ENCODE measurements at regions not wholly inside any gene's neighbourhood (a gene's known extent, or its start where the extent isn't known, plus 50 kb on each side); places are given as distances from the start of the nearest gene placed in this dataset.

- no peaks in the 10 kb centered on the region for H3K9me3 Mint-ChIP-seq (ENCODE audit: unreplicated experiment)
- no peak for FAIRE-seq
- Histone ChIP-seq H3K4me2 (ENCODE audit: low read length) (no peak overlapping the region), H3K9me3 (ENCODE audit: insufficient read depth, low read depth, low read length) (no peaks in the 10 kb centered on the region), H2AFZ (ENCODE audit: low read depth, low read length) (no peak overlapping the region), H4K20me1 (ENCODE audit: insufficient read depth, low read length) (no peaks in the 10 kb centered on the region), H3K36me3 (ENCODE audit: insufficient read depth, low read length) (no peaks in the 10 kb centered on the region), H3K27me3 (ENCODE audit: insufficient read depth, low read length) (no peaks in the 10 kb centered on the region), H3K79me2 (ENCODE audit: insufficient read depth, low read length) (no peaks in the 10 kb centered on the region), H3K4me1 (ENCODE audit: insufficient read depth, low read length) (no peaks in the 10 kb centered on the region), H3K4me3 (ENCODE audit: insufficient read depth, low read depth, low read length) (no peak overlapping the region), H3K27ac (ENCODE audit: low read depth, low read length) (no peak overlapping the region), H3K9ac (ENCODE audit: low read length) (no peak overlapping the region)
- TF ChIP-seq CTCF (IDR thresholded peaks at IDR 0.05; ENCODE audit: insufficient read depth, low read depth, low read length), result no peak
- no peak for TF ChIP-seq EZH2 (IDR thresholded peaks at IDR 0.05; ENCODE audit: insufficient read depth, low read length)
- H3K4me3 Mint-ChIP-seq (ENCODE audit: unreplicated experiment), result no peak overlapping the region
- no peak for DNase-seq (ENCODE audit: low read depth)
- H3K4me1 Mint-ChIP-seq (ENCODE audit: low read depth, unreplicated experiment), result no peaks in the 10 kb centered on the region
- no peak overlapping the region for H3K27ac Mint-ChIP-seq (ENCODE audit: unreplicated experiment)
- H3K36me3 Mint-ChIP-seq (ENCODE audit: low read depth, unreplicated experiment), result no peaks in the 10 kb centered on the region
- H3K27me3 Mint-ChIP-seq (ENCODE audit: low read depth, unreplicated experiment), result no peaks in the 10 kb centered on the region
Observed at GRCh38 chr4:124499261-124499660, 213.3 kb downstream of the ANKRD50 start.

- Histone ChIP-seq H2AFZ (ENCODE audit: low read depth, low read length) (no peak overlapping the region), H3K9me3 (ENCODE audit: insufficient read depth, low read depth, low read length) (no peaks in the 10 kb centered on the region), H4K20me1 (ENCODE audit: insufficient read depth, low read length) (no peaks in the 10 kb centered on the region), H3K4me3 (ENCODE audit: insufficient read depth, low read depth, low read length) (no peak overlapping the region), H3K27ac (ENCODE audit: low read depth, low read length) (no peak overlapping the region), H3K9ac (ENCODE audit: low read length) (no peak overlapping the region), H3K4me1 (ENCODE audit: insufficient read depth, low read length) (no peaks in the 10 kb centered on the region), H3K4me2 (ENCODE audit: low read length) (no peak overlapping the region), H3K27me3 (ENCODE audit: insufficient read depth, low read length) (no peaks in the 10 kb centered on the region), H3K79me2 (ENCODE audit: insufficient read depth, low read length) (no peaks in the 10 kb centered on the region), H3K36me3 (ENCODE audit: insufficient read depth, low read length) (no peaks in the 10 kb centered on the region)
- no peak overlapping the region for H3K27ac Mint-ChIP-seq (ENCODE audit: unreplicated experiment)
- no peak for DNase-seq (ENCODE audit: low read depth)
- no peak for FAIRE-seq
- no peak overlapping the region for H3K4me3 Mint-ChIP-seq (ENCODE audit: unreplicated experiment)
- no peak for TF ChIP-seq CTCF (IDR thresholded peaks at IDR 0.05; ENCODE audit: insufficient read depth, low read depth, low read length)
- TF ChIP-seq EZH2 (IDR thresholded peaks at IDR 0.05; ENCODE audit: insufficient read depth, low read length), result no peak
- no peaks in the 10 kb centered on the region for H3K9me3 Mint-ChIP-seq (ENCODE audit: unreplicated experiment)
- H3K36me3 Mint-ChIP-seq (ENCODE audit: low read depth, unreplicated experiment), result no peaks in the 10 kb centered on the region
- H3K4me1 Mint-ChIP-seq (ENCODE audit: low read depth, unreplicated experiment), result peaks cover 1% of the 10 kb centered on the region
- H3K27me3 Mint-ChIP-seq (ENCODE audit: low read depth, unreplicated experiment), result no peaks in the 10 kb centered on the region
Observed at GRCh38 chr4:124501576-124501975, 211.0 kb downstream of the ANKRD50 start.

- Mint-ChIP-seq H3K9me3 (ENCODE audit: unreplicated experiment) (no peaks in the 10 kb centered on the region), H3K36me3 (ENCODE audit: low read depth, unreplicated experiment) (no peaks in the 10 kb centered on the region), H3K4me3 (ENCODE audit: unreplicated experiment) (no peak overlapping the region), H3K27ac (ENCODE audit: unreplicated experiment) (no peak overlapping the region), H3K4me1 (ENCODE audit: low read depth, unreplicated experiment) (peaks cover 1% of the 10 kb centered on the region), H3K27me3 (ENCODE audit: low read depth, unreplicated experiment) (no peaks in the 10 kb centered on the region)
- Histone ChIP-seq H4K20me1 (ENCODE audit: insufficient read depth, low read length) (no peaks in the 10 kb centered on the region), H3K4me2 (ENCODE audit: low read length) (no peak overlapping the region), H3K79me2 (ENCODE audit: insufficient read depth, low read length) (no peaks in the 10 kb centered on the region), H3K27me3 (ENCODE audit: insufficient read depth, low read length) (no peaks in the 10 kb centered on the region), H3K4me1 (ENCODE audit: insufficient read depth, low read length) (no peaks in the 10 kb centered on the region), H3K9ac (ENCODE audit: low read length) (no peak overlapping the region), H3K27ac (ENCODE audit: low read depth, low read length) (no peak overlapping the region), H3K36me3 (ENCODE audit: insufficient read depth, low read length) (no peaks in the 10 kb centered on the region), H2AFZ (ENCODE audit: low read depth, low read length) (no peak overlapping the region), H3K4me3 (ENCODE audit: insufficient read depth, low read depth, low read length) (no peak overlapping the region), H3K9me3 (ENCODE audit: insufficient read depth, low read depth, low read length) (no peaks in the 10 kb centered on the region)
- no peak for FAIRE-seq
- DNase-seq (ENCODE audit: low read depth), result no peak
- no peak for TF ChIP-seq CTCF (IDR thresholded peaks at IDR 0.05; ENCODE audit: insufficient read depth, low read depth, low read length)
Observed at GRCh38 chr4:124504431-124504830, 208.1 kb downstream of the ANKRD50 start.
